ENCODE measurements at regions not wholly inside any gene's neighbourhood (a gene's known extent, or its start where the extent isn't known, plus 50 kb on each side); places are given as distances from the start of the nearest gene placed in this dataset.

DNA sequence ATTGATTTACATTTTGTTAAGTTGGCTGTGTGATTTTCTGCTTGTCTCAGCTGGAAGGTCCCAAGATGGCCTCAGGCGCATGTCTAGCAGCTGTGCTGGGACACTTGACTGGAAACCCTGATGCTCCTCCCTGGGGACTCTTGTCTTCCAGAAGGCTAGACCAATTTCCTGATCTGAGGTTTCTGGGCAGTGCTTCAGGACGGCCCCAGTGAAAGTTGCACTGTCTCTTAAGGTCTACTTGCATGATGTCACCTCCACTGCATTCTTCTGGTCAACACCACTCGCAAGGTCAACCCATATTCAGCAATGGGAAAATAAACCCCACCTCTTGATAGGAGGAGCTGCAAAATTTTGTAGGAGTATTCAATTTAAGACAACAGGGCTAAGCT is 116.0 kb downstream of the SALL1 start:
- Histone ChIP-seq H3K36me3 (no peaks in the 10 kb centered on the region), H3K27ac (no peak overlapping the region), H3K4me1 (no peaks in the 10 kb centered on the region), H3K4me3 (no peak overlapping the region), H3K9me3 (no peaks in the 10 kb centered on the region), H3K27me3 (no peaks in the 10 kb centered on the region)
- TF ChIP-seq CTCF (IDR thresholded peaks at IDR 0.05), result no peak
- no peak for DNase-seq (ENCODE audit: low spot score in 2 of 2)
- intact Hi-C loops (cut with DNase I), result no loop called here

DNA sequence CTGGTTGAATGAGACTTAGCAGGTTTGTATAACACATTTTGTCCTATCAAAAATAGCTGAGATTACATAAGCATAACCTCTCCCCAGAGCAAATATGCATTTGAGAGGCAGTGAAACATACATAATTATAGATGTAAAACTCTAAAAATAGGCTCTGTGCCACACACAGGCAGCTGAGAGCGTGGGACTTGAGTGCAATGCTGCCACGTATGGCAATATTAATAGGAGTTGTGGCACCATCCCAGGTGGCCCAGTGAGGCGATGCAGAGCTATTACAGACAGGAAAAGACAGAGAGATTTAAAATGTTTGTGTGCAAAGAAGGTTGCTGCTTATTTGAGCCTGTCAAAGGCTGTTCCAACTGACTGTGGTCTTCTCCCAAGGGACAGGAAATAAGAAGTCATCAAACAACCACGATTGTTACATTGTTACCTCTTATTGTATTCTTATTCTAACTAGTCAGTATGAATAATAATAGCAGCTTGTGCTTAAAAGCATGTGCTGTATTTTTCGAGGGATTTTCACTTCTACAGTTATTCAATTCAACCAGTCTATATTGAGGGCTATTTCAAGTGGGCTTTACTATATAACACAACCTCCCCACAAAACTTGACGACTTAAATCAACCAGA is 116.5 kb downstream of the SALL1 start:
- no peak for DNase-seq (ENCODE audit: low spot score in 2 of 2)
- intact Hi-C loops (cut with DNase I), result no loop called here
- H3K27me3 ChIP-seq, result no peaks in the 10 kb centered on the region

GRCh38 chr16:51031598-51031997 is 119.5 kb downstream of the SALL1 start:
- Histone ChIP-seq H3K9me3 (no peaks in the 10 kb centered on the region), H3K27ac (no peak overlapping the region), H3K4me3 (no peak overlapping the region), H3K36me3 (no peaks in the 10 kb centered on the region), H3K4me1 (no peaks in the 10 kb centered on the region), H3K27me3 (no peaks in the 10 kb centered on the region)
- intact Hi-C loops (cut with DNase I), result no loop called here
- TF ChIP-seq CTCF (IDR thresholded peaks at IDR 0.05), result no peak
- DNase-seq (ENCODE audit: low spot score in 2 of 2), result no peak

More for the DNA sequence above, 116.5 kb downstream of the SALL1 start:
- Histone ChIP-seq H3K4me3 (no peak overlapping the region), H3K4me1 (no peaks in the 10 kb centered on the region), H3K9me3 (no peaks in the 10 kb centered on the region), H3K36me3 (no peaks in the 10 kb centered on the region), H3K27ac (no peak overlapping the region)
- no peak for TF ChIP-seq CTCF (IDR thresholded peaks at IDR 0.05)

- H3K27me3 ChIP-seq, result no peaks in the 10 kb centered on the region
- no peaks in the 10 kb centered on the region for H3K4me1 ChIP-seq
- H3K36me3 ChIP-seq, result no peaks in the 10 kb centered on the region
- DNase-seq (ENCODE audit: low spot score in 2 of 2), result no peak
- no peak overlapping the region for H3K4me3 ChIP-seq
- intact Hi-C loops (cut with DNase I), result no loop called here
- no peak overlapping the region for H3K27ac ChIP-seq
- TF ChIP-seq CTCF (IDR thresholded peaks at IDR 0.05), result no peak
- no peaks in the 10 kb centered on the region for H3K9me3 ChIP-seq
Measured at GRCh38 chr16:51030516-51030915, 120.6 kb downstream of the SALL1 start.

DNA sequence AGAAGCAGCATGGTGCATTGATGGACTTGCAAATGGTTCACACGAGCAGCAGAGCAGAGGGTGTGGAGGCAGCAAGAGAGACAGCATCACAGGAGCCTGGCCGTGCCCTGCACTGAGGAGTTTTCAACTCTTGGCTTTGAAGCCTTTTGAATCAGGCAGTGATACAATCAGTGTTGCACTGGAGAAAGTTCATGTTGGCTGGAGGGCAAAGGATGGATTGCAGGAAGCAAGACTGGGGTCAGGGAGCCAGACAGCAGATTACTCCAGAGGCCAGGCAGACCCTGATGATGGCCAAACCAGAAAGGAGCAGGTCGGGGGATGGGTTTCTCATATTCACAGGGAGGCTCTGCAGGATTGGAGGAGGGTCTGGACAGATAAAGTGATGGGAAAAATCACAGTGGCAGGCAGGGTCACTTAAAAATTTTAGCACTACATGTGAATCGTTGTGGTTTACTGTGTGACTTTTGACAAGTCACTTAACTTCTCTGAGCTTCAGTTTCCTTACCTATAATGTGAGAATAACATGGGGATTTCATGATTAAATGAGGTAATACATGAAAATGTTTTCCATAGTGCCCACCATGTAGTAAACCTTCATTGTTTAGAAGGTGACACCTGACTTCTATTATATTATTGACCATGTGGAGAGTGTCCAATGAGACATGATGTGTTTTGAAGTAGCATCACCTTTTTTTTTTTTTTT is 125.3 kb downstream of the SALL1 start:
- intact Hi-C loops (cut with DNase I), result loop anchor here (10.0 kb wide), 1 partner anchor 61 kb away; no protein-coding TSS in a partner anchor
- H3K27me3 ChIP-seq, result no peaks in the 10 kb centered on the region
- H3K27ac ChIP-seq, result no peak overlapping the region
- DNase-seq (ENCODE audit: low spot score in 2 of 2), result no peak
- no peaks in the 10 kb centered on the region for H3K36me3 ChIP-seq
- no peak for TF ChIP-seq CTCF (IDR thresholded peaks at IDR 0.05)
- no peaks in the 10 kb centered on the region for H3K4me1 ChIP-seq
- H3K9me3 ChIP-seq, result no peaks in the 10 kb centered on the region
- H3K4me3 ChIP-seq, result no peak overlapping the region

All from ascending aorta (tissue), 2 donors.